DOHH2 (cell line): ENCODE measurements at regions not wholly inside any gene's neighbourhood (a gene's known extent, or its start where the extent isn't known, plus 50 kb on each side); places are given as distances from the start of the nearest gene placed in this dataset.

Experiments used
- CTCF ChIP-seq: fragments of 200-600 bp; sonication (generic); IDR thresholded peaks from one replicate; pipeline ENCODE4 v1.5.1; 2014; ENCODE audit warnings: antibody characterized with exemption, mild to moderate bottlenecking, low read depth, low read length; ENCODE audit not compliant: poor library complexity, severe bottlenecking
- EZH2phosphoT487 ChIP-seq: fragments of 200-600 bp; sonication (generic); IDR thresholded peaks from 2 replicates; pipeline ENCODE4 v1.6.1; 2017; ENCODE audit warnings: borderline replicate concordance, mild to moderate bottlenecking, antibody characterized with exemption, low read length, moderate library complexity, mixed read lengths

DNA sequence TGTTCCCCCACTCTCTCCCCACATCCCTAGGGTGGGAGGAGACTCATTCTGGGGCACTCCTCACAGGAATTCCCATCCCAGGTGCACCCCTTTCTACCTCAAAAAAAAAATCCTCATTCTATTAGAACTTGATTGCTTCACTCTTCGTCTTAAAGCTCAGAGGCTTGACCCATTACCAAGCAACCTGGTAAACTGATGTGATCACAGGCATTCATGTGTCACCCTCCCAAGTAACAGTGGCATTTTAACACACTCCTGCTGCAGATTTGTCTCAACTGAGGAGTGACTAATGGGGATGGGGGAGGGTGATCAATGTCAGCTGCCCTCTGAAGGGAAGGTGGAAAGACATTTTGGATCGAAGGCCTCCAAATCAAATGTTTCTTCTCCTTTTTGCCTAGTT, 78.1 kb upstream of the PTHLH start:
- no peak for TF ChIP-seq CTCF
- no peak for TF ChIP-seq EZH2phosphoT487
